Esophagus mucosa (tissue), 1 donor: ENCODE measurements at regions not wholly inside any gene's neighbourhood (a gene's known extent, or its start where the extent isn't known, plus 50 kb on each side); places are given as distances from the start of the nearest gene placed in this dataset.

ENCODE experiments used
- ATAC-seq: fragments of 200-7000 bp; cut with Tn5 transposase; one replicate; pipeline ENCODE4 v1.9.1; 2020
- donor health status: DM: yes; HTN: yes; CAD: no.

DNA sequence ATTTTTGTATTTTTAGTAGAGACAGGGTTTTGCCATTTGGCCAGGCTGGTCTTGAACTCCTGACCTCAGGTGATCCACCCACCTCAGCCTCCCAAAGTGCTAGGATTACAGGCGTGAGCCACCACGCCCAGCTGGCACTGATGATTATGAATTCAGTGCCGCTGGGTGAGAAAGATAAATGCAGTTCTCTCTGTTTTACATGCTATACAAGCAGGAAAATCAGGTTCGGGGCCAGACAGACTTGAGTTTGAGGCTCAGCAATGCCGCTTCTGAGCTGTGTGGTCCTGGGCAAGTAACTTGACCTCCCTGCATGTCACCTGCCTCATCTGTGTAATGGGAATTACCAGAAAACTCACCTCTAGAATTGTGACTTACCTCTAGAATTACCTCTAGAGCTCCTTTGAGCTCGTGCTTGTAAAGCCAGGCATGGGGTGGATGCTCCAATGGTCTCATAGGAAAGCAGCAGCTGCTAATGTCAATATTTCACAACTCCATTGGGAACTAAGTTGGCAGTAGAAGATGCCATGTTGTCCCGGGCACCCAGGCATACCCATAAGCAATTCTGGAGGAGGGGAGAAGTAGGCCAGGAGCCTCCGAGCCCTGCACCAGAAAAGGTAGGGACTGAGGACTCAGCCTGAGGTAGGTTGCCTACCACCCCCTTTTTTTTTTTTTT lies 119.8 kb upstream of the SLC25A33 start:
- peak; percentile 69 for ATAC-seq

DNA sequence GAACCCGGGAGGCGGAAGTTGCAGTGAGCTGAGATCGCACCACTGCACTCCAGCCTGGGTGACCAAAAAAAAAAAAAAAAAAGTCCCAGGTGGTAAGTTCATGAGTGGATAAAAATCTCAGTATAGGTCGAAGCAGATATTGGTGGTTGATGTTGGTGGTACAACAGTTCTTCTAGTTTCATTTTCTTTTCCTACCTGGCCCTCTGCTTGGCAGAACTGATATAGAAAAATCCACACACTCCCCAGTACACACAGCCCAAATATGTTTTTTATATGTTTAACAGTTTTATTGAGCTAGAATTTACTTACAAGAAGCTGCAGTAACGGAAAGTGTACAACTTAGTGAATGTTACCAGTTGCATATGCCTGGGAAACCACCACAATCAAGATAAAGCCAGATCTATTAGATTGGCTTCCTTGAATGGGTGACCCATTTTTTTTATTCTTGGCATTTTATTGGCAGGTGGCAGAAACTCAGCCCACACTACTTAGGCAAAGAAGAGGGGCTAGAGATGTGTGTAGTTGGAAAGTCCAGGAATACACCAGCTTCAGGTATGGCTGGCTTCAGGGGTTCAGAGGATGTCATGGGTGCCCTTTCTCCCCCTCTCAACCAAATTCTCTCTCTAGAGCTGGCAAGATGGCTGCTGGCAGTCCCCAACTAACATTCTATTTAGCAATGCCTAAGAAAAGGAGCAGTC lies 118.3 kb upstream of the SLC25A33 start:
- ATAC-seq = no peak

DNA sequence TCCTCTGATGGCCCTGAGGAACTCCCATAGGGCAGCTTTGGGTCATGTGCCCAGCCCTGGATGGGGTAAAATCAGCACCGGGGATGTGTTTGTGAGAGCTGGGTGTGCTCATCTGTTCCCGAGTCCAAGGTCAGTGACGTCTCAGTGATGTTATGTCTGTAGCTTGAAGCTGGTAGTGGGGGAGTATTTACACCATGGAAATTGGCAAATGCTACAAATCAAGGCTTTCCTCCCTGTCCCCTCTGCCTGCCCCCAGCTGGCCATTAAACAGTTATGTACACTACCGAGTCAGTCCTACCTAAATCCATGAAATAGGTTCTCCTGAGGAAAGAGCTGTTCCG lies 117.8 kb upstream of the SLC25A33 start:
- no peak for ATAC-seq

DNA sequence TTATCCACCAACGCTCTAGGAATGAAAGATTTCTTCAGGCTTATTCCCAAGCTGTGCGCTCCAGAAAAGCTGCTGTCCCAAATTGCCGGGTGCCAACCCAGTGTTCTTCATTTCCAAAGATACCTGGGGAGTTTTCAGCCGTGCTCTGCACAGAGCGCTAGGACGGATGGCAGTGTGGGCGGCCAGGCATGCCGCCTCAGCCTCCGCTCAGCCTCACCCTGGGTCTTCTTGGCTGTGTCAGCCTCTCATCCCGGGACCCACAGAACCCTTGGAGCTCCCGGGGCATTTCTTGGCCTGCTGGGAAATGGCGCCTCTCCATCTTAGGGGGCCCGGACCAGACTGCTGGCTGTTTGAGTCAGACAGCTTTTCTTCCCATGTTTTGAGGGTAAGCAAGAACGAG lies 116.9 kb upstream of the SLC25A33 start:
- ATAC-seq = no peak

DNA sequence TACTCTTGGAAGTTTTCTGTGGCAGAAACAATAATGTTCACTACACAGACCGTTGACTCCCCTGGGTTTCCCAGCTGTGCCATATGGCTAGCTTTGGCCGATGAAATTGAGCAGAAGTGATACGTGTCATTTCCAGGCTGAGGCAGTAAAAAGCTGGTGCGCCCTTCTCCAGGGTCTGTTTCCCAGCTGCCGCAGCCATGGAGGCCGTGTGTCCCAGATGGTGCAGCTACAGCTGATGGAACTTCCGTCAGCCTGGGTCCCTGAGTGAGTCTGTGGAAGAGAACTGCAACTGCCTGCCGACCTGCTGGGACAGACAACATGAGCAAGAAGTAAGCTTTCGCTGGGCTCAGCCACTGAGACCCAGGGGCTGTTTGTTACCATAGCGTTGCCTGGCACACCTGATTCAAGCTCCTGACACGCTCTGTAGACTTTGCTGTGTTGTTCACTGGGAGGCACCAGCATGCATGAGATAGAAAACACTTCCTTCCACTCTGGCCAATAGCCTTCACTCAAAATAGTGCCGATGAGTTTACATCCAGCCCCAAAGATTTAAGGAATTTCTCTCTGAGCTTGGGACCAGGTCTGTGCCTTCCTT lies 116.3 kb upstream of the SLC25A33 start:
- ATAC-seq = no peak

DNA sequence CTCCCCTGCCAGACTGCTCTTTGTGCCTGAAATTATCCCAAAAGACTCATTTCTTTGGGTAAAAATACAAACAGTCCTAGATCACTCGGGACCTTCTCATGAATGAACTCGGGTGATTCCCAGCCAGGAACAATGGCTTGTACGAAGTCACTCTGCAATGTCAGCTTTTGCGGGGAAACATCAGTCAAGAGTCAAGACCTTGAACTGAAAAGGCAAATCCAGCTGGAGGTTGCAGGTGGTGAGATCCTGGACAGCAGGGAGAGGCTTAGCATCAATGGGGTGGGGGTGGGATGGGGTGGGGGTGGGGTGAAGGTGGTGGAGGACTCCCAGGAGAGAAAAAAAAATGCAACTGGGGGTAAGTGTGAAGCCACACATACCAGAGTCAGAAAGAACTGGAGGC lies 115.0 kb upstream of the SLC25A33 start:
- no peak for ATAC-seq

DNA sequence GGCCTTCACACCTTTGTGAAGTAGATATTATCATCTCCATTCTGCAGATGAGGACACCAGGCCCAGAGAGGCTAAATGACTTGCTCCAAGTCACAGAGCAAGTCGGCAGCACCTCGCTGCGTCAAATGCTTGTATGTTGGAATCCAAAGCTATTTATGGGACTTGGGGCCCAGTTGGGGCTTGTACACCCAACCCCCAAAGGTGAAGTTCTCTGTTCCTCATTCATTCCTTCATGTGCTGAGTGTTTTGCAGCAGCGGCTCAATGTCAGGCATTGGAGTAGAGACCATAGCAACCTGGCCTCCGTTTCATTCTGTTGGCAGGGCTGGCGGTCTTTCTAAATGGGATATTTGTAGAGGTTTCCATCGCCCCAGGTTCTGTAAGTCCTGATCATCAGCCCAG lies 113.4 kb upstream of the SLC25A33 start:
- ATAC-seq = no peak

DNA sequence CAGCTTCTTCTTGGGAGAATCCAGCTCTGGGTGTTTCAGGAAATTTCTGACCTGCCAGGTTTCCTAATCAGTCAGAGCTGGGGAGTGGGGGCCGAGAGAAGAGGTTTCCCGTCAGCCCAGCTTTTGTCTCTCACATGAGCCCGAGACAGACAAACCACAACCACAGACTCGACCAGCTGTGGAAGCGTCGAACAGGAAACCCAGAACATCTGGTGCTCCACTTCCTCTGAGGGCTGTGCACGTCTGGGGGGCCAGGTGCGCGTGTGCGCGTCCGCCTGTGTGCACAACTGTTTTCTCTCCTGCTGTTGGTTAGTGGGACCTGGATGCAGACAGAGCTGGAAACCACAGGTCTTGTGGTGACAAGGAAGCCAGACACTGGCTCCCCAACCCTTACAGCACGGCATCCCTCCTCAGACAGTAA lies 113.0 kb upstream of the SLC25A33 start:
- ATAC-seq = peak; percentile 31

DNA sequence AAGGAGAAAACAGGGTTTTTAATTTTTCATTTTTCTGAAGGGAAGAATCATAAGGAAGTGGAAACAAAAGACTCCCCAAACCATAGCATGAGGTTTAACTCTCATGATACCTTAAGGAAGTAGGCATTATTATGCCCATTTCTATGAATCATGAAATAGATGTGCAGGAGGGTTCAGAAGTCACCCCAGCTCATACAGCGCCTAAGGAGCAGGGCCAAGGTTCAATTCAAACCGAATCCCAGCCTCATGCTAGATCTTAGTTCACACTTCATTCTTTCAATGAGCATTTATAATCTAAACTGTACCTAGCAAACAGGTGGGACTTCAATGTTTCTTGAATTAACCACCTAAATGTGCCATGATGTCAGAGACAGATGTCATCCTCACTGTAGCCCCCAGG lies 111.9 kb upstream of the SLC25A33 start:
- ATAC-seq = no peak

DNA sequence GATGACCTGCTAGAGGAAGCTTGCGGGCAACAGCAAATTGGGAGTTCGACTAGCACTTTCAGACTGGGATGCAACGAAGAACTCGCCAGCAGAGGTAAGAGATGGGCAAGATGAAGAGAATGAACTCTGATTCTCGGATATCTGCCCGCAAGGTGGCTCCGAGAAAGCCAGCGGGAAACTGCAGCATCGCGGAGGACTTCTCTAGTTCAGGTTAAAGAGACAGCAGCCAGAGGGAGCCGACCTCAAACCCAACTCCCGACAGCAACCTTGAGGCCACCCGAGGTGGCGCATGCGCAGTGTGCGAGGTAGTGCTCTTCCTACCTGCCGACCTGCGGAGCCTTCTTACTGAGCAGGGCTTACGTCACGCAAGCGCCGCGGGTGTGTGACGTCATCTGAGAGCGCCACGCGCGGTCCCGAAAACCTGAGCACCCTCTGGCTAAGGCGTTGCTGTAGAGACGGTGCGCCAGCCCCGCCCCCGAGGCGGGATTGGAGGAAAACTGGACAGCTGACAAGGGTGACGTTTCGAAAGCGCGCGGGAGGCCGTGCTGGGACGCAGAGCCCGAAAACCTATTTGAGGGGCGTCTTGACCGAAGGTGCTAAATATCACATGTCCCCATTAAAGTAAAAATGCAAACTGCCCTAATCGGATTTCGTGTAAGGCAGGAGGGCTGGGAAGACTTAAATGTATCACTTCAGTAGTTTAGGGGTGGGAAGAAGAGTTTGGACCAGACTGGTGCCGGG lies 110.5 kb upstream of the SLC25A33 start:
- peak; percentile 98 for ATAC-seq

DNA sequence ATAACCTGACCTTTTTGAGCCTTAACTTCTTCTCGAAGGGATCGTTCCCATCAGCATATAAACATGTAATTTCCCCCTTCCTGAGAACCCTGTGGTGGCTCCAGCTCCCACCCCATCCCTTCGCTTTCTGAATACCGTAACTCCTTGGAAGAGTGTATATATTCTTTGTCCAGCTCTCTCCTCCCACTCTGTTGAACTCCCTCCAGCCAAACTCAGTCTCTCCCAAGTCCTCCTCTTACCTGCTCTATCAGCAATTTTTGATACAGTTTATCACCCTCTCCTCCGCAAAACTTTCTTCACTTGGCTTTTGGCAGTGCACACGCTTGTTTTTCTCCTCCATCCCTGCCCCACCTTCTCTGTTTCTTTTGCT lies 109.9 kb upstream of the SLC25A33 start:
- ATAC-seq = no peak

DNA sequence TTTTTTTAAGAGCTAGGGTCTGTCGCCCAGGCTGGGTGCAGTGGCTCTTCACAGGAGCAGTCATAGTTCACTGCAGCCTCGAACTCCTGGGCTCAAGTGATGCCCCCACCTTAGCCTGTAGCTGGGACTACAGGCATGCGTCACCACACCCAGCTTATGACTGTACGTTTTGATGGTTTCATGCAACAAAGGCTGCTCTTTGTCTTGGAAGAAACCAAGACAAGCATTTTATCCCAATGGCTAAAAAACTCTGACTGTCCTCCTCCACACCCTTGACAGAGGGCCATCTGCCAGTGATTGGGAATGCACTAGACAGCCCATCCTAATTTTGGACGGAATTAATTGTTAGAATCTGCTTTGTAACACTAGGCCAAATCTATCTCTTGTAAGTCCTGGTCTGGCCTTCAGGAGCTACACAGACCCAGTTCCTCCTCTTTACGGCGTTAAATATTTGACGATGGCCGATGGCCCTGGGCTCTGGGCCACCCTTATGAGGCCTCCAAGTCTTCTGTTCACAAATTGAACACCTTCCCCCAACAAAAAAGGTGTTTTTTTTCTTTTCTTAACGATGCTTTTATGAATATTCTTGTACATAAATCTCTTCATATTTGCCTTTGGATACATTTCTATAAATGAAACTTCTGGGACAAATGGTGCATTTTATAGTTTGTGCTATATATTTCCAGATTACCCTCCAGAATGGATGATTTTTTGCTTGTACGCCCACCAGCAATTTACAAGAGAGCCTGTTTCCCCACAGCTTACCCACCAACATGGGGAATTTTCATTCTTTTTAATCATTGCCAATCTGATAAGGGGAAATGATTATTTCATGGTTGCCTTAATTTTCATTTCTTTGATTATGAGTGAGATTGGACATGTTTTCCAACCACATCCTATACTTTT lies 104.8 kb upstream of the SLC25A33 start:
- ATAC-seq = peak; percentile 34

DNA sequence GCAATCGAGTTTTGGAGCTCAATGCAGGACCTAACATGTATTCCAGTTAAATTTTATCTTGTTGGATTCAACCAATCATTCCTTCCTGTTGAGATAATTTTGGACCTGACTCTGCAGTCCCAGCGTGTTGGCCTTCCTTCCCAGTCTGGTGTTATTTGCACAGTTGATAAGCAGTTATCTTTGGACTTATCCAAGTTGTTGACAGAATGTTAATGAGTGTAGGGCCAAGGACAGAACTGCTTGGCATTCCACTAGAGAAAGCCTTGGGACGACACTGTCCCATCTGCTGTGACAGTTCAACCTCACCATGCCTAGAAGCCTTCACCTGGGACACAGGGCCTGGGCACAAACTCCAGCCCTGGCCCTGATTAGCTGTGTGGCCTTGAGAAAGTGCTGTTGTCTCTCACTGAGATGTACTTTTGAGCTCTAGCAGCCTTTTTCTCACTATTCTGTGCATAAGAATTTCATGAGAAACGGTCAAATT lies 104.1 kb upstream of the SLC25A33 start:
- no peak for ATAC-seq

DNA sequence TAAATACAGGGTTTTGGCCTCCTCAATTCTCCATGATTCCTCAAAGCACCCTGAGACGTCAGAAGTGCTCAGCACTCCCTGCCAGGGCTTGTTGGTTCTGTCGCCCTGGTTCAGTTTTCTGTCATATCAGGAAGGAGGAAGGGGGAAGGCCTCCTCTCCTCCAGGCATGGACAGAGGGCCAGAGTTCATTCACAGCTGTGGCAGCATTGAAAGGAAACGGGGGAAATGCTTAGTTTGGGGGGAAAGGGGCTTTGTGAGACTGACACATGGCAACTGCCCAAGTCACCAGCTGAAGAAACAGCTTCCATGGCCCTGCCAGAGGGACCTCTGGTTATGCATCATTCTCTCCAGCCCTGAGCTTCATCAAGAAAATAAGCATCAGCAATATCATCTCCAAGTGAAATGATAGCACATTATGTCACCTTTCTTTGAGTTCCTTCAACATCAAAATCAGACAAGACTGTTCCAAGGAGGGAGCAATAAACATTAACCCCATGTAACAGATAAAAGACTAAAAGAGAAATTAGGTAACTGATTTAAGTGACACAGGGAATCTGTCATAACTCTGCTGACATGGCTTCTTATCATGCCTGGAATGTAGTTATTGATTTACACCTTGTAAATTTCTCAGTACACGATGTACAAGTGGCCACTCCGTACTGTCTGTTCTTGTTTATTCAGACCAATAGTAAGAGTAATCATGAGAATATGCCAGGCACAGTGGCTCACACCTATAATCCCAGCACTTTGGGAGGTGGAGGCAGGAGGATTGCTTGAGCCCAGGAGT lies 103.2 kb upstream of the SLC25A33 start:
- no peak for ATAC-seq

DNA sequence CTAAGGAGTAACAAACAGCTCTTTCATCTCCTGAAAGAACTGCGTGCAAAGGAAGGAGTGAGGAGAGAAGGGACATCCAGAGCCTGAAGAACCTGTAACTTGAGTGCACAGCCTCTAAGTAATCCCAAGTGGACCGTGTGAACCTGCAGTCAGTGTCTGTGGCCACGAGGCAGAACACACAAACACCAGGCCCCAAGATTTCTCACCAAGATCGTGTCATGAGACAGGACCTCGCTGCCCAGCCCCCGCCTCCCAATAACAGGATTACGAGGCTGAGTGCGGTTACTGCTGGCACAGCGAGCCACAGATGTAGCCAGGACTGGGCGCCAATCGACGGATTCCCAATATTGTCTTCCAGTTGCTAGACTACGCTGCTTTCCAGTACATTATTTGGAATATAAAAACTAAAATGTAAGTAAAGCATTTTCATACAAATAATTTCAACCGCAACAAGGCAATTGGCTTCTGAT lies 101.3 kb upstream of the SLC25A33 start:
- peak; percentile 43 for ATAC-seq

DNA sequence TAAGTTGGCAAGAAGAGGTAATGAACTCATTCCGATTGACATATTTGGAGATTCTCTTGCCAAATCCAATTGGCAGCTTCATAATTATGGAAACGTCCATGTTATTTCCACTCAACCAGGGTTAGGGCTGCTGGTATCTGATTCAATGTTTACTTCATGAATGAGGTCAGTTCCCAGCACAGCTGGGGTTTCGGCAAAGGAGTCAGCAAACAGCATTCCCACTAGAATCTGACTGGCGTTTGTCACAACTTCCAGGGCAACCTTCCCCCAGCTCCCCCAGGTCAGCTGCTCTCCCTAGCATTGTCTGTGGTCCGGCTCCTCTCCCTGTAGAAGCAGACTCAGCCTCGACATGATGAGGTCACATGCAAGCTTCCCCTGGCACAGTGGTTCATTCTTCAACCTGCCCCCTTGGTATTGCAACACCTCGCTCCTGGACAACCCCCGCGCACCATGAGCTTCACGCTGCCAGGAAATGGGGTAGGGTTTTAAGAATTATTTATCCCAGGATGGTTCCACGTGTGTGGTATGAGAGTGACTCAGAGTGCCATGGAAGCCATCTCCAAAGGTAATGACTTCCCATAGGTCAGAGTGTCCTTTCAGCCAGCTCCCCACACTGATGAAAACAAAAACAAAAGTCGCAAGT lies 100.7 kb upstream of the SLC25A33 start:
- peak; percentile 58 for ATAC-seq

DNA sequence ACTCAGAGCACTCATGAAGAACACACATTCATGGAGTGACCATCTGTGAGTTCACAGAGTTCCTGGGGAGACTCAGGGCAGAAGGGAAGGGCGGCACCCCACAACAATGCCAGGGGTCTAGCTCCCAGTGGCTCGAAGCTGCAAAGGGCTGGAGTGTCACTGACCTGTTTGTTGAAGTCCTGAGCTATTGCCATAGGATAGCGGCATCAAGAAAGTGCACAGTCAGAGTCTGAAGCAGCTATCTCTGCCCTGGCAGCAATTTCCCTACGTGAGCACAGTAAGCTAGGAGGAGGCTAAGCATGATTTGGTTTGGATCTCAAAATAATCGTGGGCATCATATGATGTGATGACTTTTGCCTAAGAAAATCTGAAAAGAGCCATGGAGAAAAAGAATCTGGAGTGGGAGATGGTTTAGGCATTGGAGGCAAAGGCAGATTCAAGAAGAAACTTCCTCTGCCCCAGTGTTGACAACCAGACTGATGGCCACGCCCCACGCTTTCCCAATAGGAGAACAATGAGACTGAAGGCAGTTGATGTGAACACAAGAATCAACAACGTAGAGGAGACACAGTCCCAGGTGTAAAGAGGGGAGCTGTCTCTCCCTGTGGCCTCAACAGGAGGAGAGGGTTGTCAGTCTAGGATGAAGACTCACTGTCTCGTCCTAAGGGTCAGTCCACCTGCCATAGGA lies 100.0 kb upstream of the SLC25A33 start:
- ATAC-seq = peak; percentile 31

DNA sequence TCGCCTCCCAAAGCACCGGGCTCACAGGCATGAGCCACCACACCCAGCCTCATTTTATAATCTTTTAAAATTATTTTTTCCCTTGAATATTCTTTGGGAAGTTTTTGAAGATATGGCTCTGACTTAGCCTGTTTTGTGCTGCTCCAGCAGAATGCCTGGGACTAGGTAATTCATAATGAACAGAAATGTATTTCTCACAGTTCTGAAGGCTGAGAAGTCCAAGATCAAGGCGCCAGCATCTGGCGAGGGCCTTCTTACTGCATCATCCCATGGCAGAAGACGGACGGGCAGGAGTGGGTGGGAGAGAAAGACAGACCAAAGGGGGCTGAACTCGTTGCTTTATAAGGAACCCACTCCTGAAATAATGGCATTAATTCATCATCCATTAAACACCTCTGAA lies 99.0 kb upstream of the SLC25A33 start:
- ATAC-seq = no peak

DNA sequence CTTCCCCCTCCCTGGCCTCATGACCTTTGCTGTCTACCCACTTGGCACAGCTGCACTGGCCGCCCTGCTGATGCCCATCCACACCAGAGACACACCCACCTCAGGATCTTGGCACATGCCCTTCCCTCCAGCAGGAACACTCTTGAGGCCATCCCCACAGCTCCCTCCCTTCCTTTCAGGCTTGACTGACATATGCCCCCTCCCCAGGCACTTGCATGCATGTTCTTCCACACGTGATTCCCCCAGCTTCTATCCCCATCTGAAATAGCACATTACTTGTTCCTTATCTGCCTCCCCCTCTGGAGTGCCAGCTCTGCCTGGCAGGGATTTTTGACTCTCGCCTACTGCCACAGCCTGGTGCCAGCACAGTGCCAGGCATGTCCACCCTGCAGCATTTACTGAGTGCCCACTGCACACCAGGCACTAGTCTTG lies 98.5 kb upstream of the SLC25A33 start:
- no peak for ATAC-seq

DNA sequence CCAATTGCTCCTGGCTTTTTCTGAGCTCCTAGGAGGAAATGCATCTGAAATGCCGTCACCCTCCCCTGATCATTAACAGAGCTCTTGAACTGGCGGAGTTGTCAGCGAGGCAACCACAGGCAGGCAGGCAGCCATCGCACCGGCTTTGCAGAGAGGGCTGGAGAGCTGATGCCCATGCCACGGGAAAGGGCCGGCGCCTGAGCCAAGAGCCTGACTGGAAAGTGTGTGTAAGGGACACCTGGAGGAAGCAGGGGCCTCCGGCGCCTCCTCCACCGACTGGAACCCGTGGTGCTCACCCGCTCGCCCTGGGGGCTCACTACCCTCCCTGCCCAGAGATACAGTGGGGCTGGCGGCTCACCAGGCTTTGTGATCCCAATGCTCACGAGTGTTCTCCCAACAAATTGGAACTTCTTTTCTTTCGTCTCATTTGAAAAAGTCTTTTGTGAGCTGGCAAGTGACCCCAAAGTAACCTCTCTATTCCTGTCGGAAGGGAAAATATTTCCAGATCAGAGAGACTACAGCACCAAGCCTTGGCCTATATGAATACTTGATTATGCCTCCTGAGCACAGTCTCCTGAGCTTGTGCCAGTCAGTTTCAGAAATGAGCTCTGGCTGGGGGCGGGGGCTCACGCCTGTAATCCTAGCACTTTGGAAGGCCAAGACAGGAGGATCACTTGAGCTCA lies 97.7 kb upstream of the SLC25A33 start:
- no peak for ATAC-seq
